Gastroesophageal sphincter (tissue), 3 donors: ENCODE measurements at regions not wholly inside any gene's neighbourhood (a gene's known extent, or its start where the extent isn't known, plus 50 kb on each side); places are given as distances from the start of the nearest gene placed in this dataset.

Experiments
- EP300 ChIP-seq: sonication (generic); formaldehyde crosslinking; IDR thresholded peaks from one replicate; pipeline ENCODE4 v1.6.1; 2017; ENCODE audit warnings: antibody characterized with exemption, mild to moderate bottlenecking
- POLR2A ChIP-seq, 2 donors: fragments of 450-650 bp; IDR thresholded peaks; one replicate each; pipeline ENCODE4 v1.6.1; 2017; ENCODE audit warnings: antibody characterized with exemption in 2 of 2, mild to moderate bottlenecking in 2 of 2, moderate library complexity in 1 of 2
- POLR2AphosphoS5 ChIP-seq: sonication (generic); formaldehyde crosslinking; IDR thresholded peaks from one replicate; pipeline ENCODE4 v1.6.1; 2017; ENCODE audit warnings: antibody characterized with exemption
- TF ChIP-seq, protein P1 (sequence below), 4 experiments: fragments of 200-600 bp in 2 of 4; fragments of 450-650 bp in 2 of 4; sonication (generic) in 1 of 4; IDR thresholded peaks; one replicate each; pipeline ENCODE4 v1.5.1; 2017 to 2019; ENCODE audit warnings: antibody characterized with exemption in 4 of 4, mild to moderate bottlenecking in 2 of 4, moderate library complexity in 2 of 4

DNA sequence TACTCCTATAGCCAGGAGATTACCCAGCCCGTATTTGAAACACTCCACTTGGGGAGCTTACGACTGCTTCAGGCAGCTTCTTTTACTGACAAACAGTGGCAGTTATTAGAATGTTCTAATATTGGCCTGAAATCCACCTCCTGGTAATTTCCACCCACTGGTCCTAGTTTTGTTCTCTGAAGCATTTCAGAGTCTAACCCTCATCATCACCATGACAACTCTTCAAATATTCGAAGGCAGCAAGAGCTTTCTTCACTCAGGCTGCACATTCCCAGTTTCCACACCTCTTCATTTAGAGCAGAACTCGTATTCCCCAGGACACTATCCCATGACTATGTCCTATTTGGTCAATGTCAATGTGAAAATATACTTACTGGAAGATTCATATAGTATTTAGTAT lies 325.6 kb downstream of the UBE3D start:
- TF ChIP-seq, protein P1, sequence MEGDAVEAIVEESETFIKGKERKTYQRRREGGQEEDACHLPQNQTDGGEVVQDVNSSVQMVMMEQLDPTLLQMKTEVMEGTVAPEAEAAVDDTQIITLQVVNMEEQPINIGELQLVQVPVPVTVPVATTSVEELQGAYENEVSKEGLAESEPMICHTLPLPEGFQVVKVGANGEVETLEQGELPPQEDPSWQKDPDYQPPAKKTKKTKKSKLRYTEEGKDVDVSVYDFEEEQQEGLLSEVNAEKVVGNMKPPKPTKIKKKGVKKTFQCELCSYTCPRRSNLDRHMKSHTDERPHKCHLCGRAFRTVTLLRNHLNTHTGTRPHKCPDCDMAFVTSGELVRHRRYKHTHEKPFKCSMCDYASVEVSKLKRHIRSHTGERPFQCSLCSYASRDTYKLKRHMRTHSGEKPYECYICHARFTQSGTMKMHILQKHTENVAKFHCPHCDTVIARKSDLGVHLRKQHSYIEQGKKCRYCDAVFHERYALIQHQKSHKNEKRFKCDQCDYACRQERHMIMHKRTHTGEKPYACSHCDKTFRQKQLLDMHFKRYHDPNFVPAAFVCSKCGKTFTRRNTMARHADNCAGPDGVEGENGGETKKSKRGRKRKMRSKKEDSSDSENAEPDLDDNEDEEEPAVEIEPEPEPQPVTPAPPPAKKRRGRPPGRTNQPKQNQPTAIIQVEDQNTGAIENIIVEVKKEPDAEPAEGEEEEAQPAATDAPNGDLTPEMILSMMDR (IDR thresholded peaks at IDR 0.05), result no peak
- no peak for TF ChIP-seq POLR2A (IDR thresholded peaks at IDR 0.05)
- no peak for TF ChIP-seq POLR2AphosphoS5
- TF ChIP-seq EP300, result no peak
